Ishikawa (cell line): ENCODE measurements at regions not wholly inside any gene's neighbourhood (a gene's known extent, or its start where the extent isn't known, plus 50 kb on each side); places are given as distances from the start of the nearest gene placed in this dataset.

Experiments
- CEBPB ChIP-seq: IDR thresholded peaks from 2 replicates; pipeline ENCODE4 v1.6.1; 2012
- CREB1 ChIP-seq: IDR thresholded peaks from 2 replicates; pipeline ENCODE4 v1.6.1; 2012; ENCODE audit warnings: low read depth
- EGR1 ChIP-seq: IDR thresholded peaks from 2 replicates; pipeline ENCODE4 v1.6.1; 2012
- EP300 ChIP-seq: IDR thresholded peaks from 2 replicates; pipeline ENCODE4 v1.6.1; 2012; ENCODE audit warnings: borderline replicate concordance
- FOXM1 ChIP-seq: IDR thresholded peaks from 2 replicates; pipeline ENCODE4 v1.6.1; 2012; ENCODE audit warnings: low read depth, borderline replicate concordance
- MAX ChIP-seq: IDR thresholded peaks from 2 replicates; pipeline ENCODE4 v1.6.1; 2012
- NFIC ChIP-seq: IDR thresholded peaks from 2 replicates; pipeline ENCODE4 v1.6.1; 2012
- RAD21 ChIP-seq: IDR thresholded peaks from 2 replicates; pipeline ENCODE4 v1.6.1; 2012; ENCODE audit warnings: low read depth
- REST ChIP-seq: IDR thresholded peaks from 2 replicates; pipeline ENCODE4 v1.6.1; 2012; ENCODE audit warnings: low read depth, mild to moderate bottlenecking
- TAF1 ChIP-seq: IDR thresholded peaks from 2 replicates; pipeline ENCODE4 v1.6.1; 2012; ENCODE audit warnings: low read depth, mild to moderate bottlenecking
- TCF12 ChIP-seq: IDR thresholded peaks from 2 replicates; pipeline ENCODE4 v1.6.1; 2012; ENCODE audit warnings: low read depth
- TEAD4 ChIP-seq: IDR thresholded peaks from 2 replicates; pipeline ENCODE4 v1.6.1; 2012
- USF1 ChIP-seq: IDR thresholded peaks from 2 replicates; pipeline ENCODE4 v1.6.1; 2012
- YY1 ChIP-seq: IDR thresholded peaks from 2 replicates; pipeline ENCODE4 v1.6.1; 2012; ENCODE audit warnings: low read depth
- ZBTB7A ChIP-seq: IDR thresholded peaks from 2 replicates; pipeline ENCODE4 v1.6.1; 2012; ENCODE audit warnings: low read depth

GRCh38 chr20:19944772-19945459 lies 72.2 kb upstream of the NAA20 start:
- TF ChIP-seq USF1, result no peak
- TF ChIP-seq YY1, result no peak

- no peak for TF ChIP-seq TEAD4
- TF ChIP-seq TAF1, result no peak
- TF ChIP-seq RAD21, result no peak
- no peak for TF ChIP-seq CREB1
- no peak for TF ChIP-seq ZBTB7A
- TF ChIP-seq CEBPB, result no peak
- no peak for TF ChIP-seq MAX
- no peak for TF ChIP-seq REST
- TF ChIP-seq YY1, result no peak
- TF ChIP-seq TCF12, result no peak
- TF ChIP-seq USF1, result no peak
- TF ChIP-seq NFIC, result no peak
- TF ChIP-seq EGR1, result no peak
- TF ChIP-seq FOXM1, result no peak
Observed at GRCh38 chr20:19945732-19946670, 71.2 kb upstream of the NAA20 start.

GRCh38 chr20:19947611-19948264 lies 69.4 kb upstream of the NAA20 start:
- TF ChIP-seq EGR1 (no peak), CEBPB (no peak), YY1 (no peak), TCF12 (no peak), FOXM1 (no peak), TEAD4 (no peak), USF1 (no peak), ZBTB7A (no peak), REST (no peak), EP300 (no peak), RAD21 (no peak), MAX (no peak), TAF1 (no peak), NFIC (no peak)

- TF ChIP-seq EP300 (no peak), ZBTB7A (no peak), REST (no peak)
Observed at GRCh38 chr20:19949195-19949867, 67.8 kb upstream of the NAA20 start.
